Tibial artery (tissue), 4 donors: ENCODE measurements at regions not wholly inside any gene's neighbourhood (a gene's known extent, or its start where the extent isn't known, plus 50 kb on each side); places are given as distances from the start of the nearest gene placed in this dataset.

Experiments used
- DNase-seq, 2 donors: peaks; one replicate each; pipeline ENCODE4 v3.0.0-alpha.2; 2019
- H3K27ac ChIP-seq, 2 donors: fragments of 200-600 bp; sonication (generic) in 1 of 2; 1 replicate in 1 of 2; 2 replicates in 1 of 2; pipeline ENCODE4 v1.5.1; 2018 to 2019; ENCODE audit warnings: mild to moderate bottlenecking in 1 of 2
- H3K27me3 ChIP-seq, 2 donors: fragments of 200-600 bp; sonication (generic) in 1 of 2; one replicate each; pipeline versions ENCODE4 v1.5.1 to v1.6.0; 2016 to 2019
- H3K36me3 ChIP-seq, 3 donors: fragments of 200-600 bp; sonication (generic) in 2 of 3; one replicate each; pipeline ENCODE4 v1.5.1; 2016 to 2019; ENCODE audit warnings: mild to moderate bottlenecking in 2 of 3
- H3K4me1 ChIP-seq, 4 donors: fragments of 200-600 bp; sonication (generic) in 2 of 4; 1 replicate in 3 of 4; 2 replicates in 1 of 4; pipeline ENCODE4 v1.5.1; 2016 to 2019
- H3K4me3 ChIP-seq, 2 donors: fragments of 200-600 bp; sonication (generic) in 1 of 2; 1 replicate in 1 of 2; 2 replicates in 1 of 2; pipeline ENCODE4 v1.5.1; 2018 to 2019; ENCODE audit warnings: mild to moderate bottlenecking in 2 of 2
- H3K9me3 ChIP-seq, 3 donors: fragments of 200-600 bp; sonication (generic) in 1 of 3; one replicate each; pipeline ENCODE4 v1.5.1; 2016 to 2019
- intact Hi-C: fragments of 100-400 bp; cut with DNase I; formaldehyde crosslinking; loops from one replicate; pipeline ENCODE4 v1.15.0; 2023; ENCODE audit warnings: low total_unique reads
- TF ChIP-seq, protein P1 (sequence below), 2 experiments: fragments of 200-600 bp in 1 of 2; fragments of 450-650 bp in 1 of 2; IDR thresholded peaks; one replicate each; pipeline ENCODE4 v1.5.1; 2017 to 2019; ENCODE audit warnings: antibody characterized with exemption in 2 of 2, mild to moderate bottlenecking in 1 of 2, moderate library complexity in 1 of 2

DNA sequence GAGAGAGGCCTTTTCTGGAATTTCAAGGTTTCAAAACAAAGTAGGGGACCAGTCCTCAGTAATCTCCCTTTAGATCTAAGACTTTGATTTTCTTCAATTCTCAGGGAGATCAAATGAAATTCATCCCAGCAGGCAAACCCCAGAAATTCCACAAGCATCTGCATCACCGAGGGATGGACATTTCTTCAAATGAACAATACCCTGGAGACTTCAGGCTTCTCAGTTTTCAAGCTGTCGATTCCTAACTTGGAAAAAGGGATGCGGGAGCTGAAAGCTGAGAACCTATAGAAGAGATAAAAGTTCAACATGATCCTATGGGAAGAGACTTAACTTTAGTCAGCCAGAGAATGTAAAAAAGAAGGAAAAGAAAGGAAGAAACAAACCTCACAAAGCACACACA, 296.9 kb upstream of the CDH5 start:
- Histone ChIP-seq H3K4me3 (no peak overlapping the region), H3K9me3 (no peaks in the 10 kb centered on the region), H3K4me1 (peaks cover 0 to 7% (median 4%) of the 10 kb centered on the region in 4 donors), H3K36me3 (no peaks in the 10 kb centered on the region), H3K27me3 (no peaks in the 10 kb centered on the region), H3K27ac (no peak overlapping the region)
- DNase-seq, result no peak
- TF ChIP-seq, protein P1, sequence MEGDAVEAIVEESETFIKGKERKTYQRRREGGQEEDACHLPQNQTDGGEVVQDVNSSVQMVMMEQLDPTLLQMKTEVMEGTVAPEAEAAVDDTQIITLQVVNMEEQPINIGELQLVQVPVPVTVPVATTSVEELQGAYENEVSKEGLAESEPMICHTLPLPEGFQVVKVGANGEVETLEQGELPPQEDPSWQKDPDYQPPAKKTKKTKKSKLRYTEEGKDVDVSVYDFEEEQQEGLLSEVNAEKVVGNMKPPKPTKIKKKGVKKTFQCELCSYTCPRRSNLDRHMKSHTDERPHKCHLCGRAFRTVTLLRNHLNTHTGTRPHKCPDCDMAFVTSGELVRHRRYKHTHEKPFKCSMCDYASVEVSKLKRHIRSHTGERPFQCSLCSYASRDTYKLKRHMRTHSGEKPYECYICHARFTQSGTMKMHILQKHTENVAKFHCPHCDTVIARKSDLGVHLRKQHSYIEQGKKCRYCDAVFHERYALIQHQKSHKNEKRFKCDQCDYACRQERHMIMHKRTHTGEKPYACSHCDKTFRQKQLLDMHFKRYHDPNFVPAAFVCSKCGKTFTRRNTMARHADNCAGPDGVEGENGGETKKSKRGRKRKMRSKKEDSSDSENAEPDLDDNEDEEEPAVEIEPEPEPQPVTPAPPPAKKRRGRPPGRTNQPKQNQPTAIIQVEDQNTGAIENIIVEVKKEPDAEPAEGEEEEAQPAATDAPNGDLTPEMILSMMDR (IDR thresholded peaks at IDR 0.05), result no peak
- intact Hi-C loops, result no loop called here

DNA sequence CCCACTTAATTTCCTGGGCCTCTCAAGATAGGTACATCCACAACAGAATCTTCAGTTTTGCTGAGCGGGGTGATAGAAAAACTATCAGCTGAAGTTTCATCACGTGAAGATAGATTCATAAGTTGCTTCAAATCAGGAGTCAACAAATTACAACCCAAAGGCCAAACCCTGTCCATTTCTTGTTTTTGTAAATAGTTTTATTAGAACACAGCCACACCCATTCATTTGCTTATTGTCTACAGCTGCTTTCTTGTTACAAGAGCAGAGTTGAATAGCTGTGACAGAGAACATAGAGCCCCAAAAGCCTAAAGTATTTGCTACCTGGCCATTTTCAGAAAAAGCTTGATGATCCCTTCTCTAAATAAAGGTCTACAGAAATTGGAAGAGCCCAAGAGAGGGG, 300.1 kb upstream of the CDH5 start:
- no peaks in the 10 kb centered on the region for H3K27me3 ChIP-seq
- H3K27ac ChIP-seq, result no peak overlapping the region
- TF ChIP-seq, protein P1 (IDR thresholded peaks at IDR 0.05), result no peak
- intact Hi-C loops, result no loop called here
- no peaks in the 10 kb centered on the region for H3K36me3 ChIP-seq
- no peaks in the 10 kb centered on the region for H3K9me3 ChIP-seq
- H3K4me3 ChIP-seq, result no peak overlapping the region
- peaks cover 0 to 7% (median 4%) of the 10 kb centered on the region in 4 donors for H3K4me1 ChIP-seq
- no peak for DNase-seq

DNA sequence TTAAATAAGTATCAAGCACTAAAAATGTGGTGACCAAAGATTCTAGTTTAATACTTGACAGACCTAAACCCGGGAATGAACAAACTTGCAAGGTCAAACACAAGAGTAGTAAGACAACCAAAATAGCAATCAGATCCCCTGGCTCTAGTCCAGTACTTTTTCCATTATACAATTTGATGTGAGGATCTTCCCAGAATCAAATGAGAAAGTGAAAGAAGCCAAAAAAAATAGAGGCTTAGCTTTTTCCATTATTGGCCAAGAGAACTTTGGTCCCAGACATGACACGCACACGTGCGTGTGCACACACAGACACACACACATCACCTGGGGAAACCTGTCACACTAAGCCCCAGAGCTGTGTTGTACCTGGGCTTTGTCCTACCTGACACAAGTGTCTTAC, 300.6 kb upstream of the CDH5 start:
- intact Hi-C loops, result no loop called here
- Histone ChIP-seq H3K27ac (no peak overlapping the region), H3K4me3 (no peak overlapping the region), H3K9me3 (no peaks in the 10 kb centered on the region), H3K4me1 (peaks cover 0 to 7% (median 4%) of the 10 kb centered on the region in 4 donors), H3K27me3 (no peaks in the 10 kb centered on the region), H3K36me3 (no peaks in the 10 kb centered on the region)
- TF ChIP-seq, protein P1 (IDR thresholded peaks at IDR 0.05), result no peak
- no peak for DNase-seq

DNA sequence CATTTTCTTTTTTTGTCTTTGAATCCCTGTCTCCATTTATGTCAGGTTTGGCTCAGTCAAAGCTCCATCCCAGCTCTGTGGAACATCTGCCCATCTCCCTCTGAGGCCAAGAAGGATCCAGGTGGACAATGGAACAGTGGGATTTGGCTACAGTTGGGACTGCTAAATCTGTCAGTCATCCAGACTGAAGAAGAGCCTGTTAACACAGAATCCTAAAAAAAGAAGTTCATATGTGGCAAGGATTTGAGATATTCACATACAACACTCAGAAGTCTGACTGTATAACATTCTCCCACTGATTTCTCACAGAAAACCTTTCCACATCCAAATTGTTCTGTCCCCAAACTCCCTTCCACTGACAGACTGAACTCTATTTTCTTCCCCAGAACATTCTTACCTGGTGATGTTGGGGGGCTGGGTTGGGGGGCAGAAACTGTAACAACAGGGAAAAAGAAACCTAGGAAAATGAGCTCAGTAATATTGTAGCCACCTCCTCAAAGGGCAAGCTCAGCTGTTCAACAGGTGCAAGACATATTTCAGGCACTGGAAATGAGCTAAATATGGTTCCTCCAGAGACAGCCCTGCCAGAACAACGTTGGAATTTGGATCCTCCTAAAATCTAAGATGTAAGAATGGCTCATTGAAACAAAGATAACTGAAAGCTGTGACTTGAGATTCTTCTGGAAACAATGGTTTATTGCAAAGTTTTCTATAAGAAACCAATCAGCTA, 301.5 kb upstream of the CDH5 start:
- no peak overlapping the region for H3K27ac ChIP-seq
- H3K9me3 ChIP-seq, result no peaks in the 10 kb centered on the region
- H3K36me3 ChIP-seq, result no peaks in the 10 kb centered on the region
- intact Hi-C loops, result no loop called here
- H3K4me1 ChIP-seq, result peaks cover 0 to 2% (median 0%) of the 10 kb centered on the region in 4 donors
- TF ChIP-seq, protein P1 (IDR thresholded peaks at IDR 0.05), result no peak
- no peak overlapping the region for H3K4me3 ChIP-seq
- H3K27me3 ChIP-seq, result no peaks in the 10 kb centered on the region
- no peak for DNase-seq

DNA sequence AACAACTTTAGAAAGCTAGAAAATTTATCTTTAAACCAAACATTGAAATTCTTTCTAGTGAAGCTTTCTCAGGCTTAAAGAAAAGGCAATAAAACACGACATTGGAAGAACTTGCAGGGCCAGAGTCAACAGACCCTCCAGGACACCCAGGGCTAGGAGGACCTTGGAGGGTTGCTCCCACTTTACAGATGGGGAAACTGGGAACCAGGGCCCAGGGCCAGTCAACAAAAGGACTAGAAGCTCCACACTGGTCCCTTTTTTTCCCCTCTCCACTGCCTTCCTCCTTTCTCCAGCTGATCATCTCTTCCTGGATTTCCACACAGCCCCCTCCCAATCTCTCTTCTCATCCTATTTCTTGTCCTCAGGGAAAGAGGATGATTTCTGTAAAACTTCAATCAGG, 307.7 kb upstream of the CDH5 start:
- intact Hi-C loops, result no loop called here
- no peaks in the 10 kb centered on the region for H3K27me3 ChIP-seq
- TF ChIP-seq, protein P1 (IDR thresholded peaks at IDR 0.05), result no peak
- H3K4me1 ChIP-seq, result no peaks in the 10 kb centered on the region
- no peak overlapping the region for H3K4me3 ChIP-seq
- H3K27ac ChIP-seq, result no peak overlapping the region
- H3K36me3 ChIP-seq, result no peaks in the 10 kb centered on the region
- no peaks in the 10 kb centered on the region for H3K9me3 ChIP-seq
- no peak for DNase-seq
